ENCODE measurements at regions not wholly inside any gene's neighbourhood (a gene's known extent, or its start where the extent isn't known, plus 50 kb on each side); places are given as distances from the start of the nearest gene placed in this dataset.

DNA sequence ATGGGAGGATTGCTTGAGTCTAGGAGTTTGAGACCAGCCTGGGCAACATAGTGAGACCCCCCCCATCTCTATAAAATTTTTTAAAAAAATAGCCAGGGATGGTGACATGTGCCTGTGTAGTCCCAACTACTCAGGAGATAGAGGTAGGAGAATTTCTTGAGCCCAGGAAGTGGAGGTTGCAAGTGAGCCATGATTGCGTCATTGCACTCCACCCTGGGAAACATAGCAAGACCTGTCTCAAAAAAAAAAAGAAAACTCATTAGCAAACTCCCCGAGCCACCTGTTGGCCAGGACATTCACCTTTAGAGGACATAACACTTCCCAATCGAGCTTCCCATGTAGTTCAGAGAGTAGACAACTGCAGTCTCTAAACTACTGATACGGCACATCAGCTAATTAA, 274.2 kb downstream of the ABCC12 start:
- no peaks in the 10 kb centered on the region for H3K36me3 ChIP-seq (ENCODE audit: insufficient read depth, low read length)
- H3K9ac ChIP-seq (ENCODE audit: low read depth, low read length, poor library complexity, severe bottlenecking): no peak overlapping the region
- H3K4me2 ChIP-seq (ENCODE audit: low read depth, low read length, poor library complexity, severe bottlenecking): no peak overlapping the region
- H3K4me1 ChIP-seq (ENCODE audit: insufficient read depth, low read length, poor library complexity, severe bottlenecking): no peaks in the 10 kb centered on the region
- H2AFZ ChIP-seq (ENCODE audit: low read length): no peak overlapping the region
- no peaks in the 10 kb centered on the region for H3K79me2 ChIP-seq (ENCODE audit: insufficient read depth, low read length)
- H3K4me3 ChIP-seq (ENCODE audit: low read length, poor library complexity, severe bottlenecking): no peak overlapping the region
- H3K9me2 ChIP-seq (replicated peaks; ENCODE audit: low read depth, low read length): no peaks in the 10 kb centered on the region
- H3K27me3 ChIP-seq (ENCODE audit: insufficient read depth, low read length, poor library complexity, severe bottlenecking): no peaks in the 10 kb centered on the region
- TF ChIP-seq EZH2phosphoT487 (IDR thresholded peaks at IDR 0.05; ENCODE audit: borderline replicate concordance): no peak
- TF ChIP-seq, protein P1, sequence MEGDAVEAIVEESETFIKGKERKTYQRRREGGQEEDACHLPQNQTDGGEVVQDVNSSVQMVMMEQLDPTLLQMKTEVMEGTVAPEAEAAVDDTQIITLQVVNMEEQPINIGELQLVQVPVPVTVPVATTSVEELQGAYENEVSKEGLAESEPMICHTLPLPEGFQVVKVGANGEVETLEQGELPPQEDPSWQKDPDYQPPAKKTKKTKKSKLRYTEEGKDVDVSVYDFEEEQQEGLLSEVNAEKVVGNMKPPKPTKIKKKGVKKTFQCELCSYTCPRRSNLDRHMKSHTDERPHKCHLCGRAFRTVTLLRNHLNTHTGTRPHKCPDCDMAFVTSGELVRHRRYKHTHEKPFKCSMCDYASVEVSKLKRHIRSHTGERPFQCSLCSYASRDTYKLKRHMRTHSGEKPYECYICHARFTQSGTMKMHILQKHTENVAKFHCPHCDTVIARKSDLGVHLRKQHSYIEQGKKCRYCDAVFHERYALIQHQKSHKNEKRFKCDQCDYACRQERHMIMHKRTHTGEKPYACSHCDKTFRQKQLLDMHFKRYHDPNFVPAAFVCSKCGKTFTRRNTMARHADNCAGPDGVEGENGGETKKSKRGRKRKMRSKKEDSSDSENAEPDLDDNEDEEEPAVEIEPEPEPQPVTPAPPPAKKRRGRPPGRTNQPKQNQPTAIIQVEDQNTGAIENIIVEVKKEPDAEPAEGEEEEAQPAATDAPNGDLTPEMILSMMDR (conservative IDR thresholded peaks at IDR 0.05; ENCODE audit: low read length): no peak
- no peaks in the 10 kb centered on the region for H3K9me3 ChIP-seq (ENCODE audit: insufficient read depth, low read depth, low read length)
- no peaks in the 10 kb centered on the region for H4K20me1 ChIP-seq (ENCODE audit: insufficient read depth, low read length, poor library complexity, severe bottlenecking)
- H3F3A ChIP-seq (ENCODE audit: low read depth): no peaks in the 10 kb centered on the region

- TF ChIP-seq, protein P1 (conservative IDR thresholded peaks at IDR 0.05; ENCODE audit: low read length): no peak
- no peak for TF ChIP-seq EZH2phosphoT487 (IDR thresholded peaks at IDR 0.05; ENCODE audit: borderline replicate concordance)
- H3K9ac ChIP-seq (ENCODE audit: low read depth, low read length, poor library complexity, severe bottlenecking): no peak overlapping the region
- H3K4me1 ChIP-seq (ENCODE audit: insufficient read depth, low read length, poor library complexity, severe bottlenecking): no peaks in the 10 kb centered on the region
- H3K27me3 ChIP-seq (ENCODE audit: insufficient read depth, low read length, poor library complexity, severe bottlenecking): no peaks in the 10 kb centered on the region
- H3K4me2 ChIP-seq (ENCODE audit: low read depth, low read length, poor library complexity, severe bottlenecking): no peak overlapping the region
- no peaks in the 10 kb centered on the region for H3K9me2 ChIP-seq (replicated peaks; ENCODE audit: low read depth, low read length)
- no peaks in the 10 kb centered on the region for H3K79me2 ChIP-seq (ENCODE audit: insufficient read depth, low read length)
- no peaks in the 10 kb centered on the region for H3K36me3 ChIP-seq (ENCODE audit: insufficient read depth, low read length)
- H3F3A ChIP-seq (ENCODE audit: low read depth): no peaks in the 10 kb centered on the region
- H3K9me3 ChIP-seq (ENCODE audit: insufficient read depth, low read depth, low read length): no peaks in the 10 kb centered on the region
- H2AFZ ChIP-seq (ENCODE audit: low read length): no peak overlapping the region
- H3K4me3 ChIP-seq (ENCODE audit: low read length, poor library complexity, severe bottlenecking): no peak overlapping the region
- H4K20me1 ChIP-seq (ENCODE audit: insufficient read depth, low read length, poor library complexity, severe bottlenecking): no peaks in the 10 kb centered on the region
These were observed 275.1 kb downstream of the ABCC12 start for GRCh38 chr16:47880653-47881052.

- H3K9me2 ChIP-seq (replicated peaks; ENCODE audit: low read depth, low read length): no peaks in the 10 kb centered on the region
- no peak for TF ChIP-seq EZH2phosphoT487 (IDR thresholded peaks at IDR 0.05; ENCODE audit: borderline replicate concordance)
- TF ChIP-seq, protein P1 (conservative IDR thresholded peaks at IDR 0.05; ENCODE audit: low read length): no peak
- no peak overlapping the region for H3K4me3 ChIP-seq (ENCODE audit: low read length, poor library complexity, severe bottlenecking)
- no peaks in the 10 kb centered on the region for H3K9me3 ChIP-seq (ENCODE audit: insufficient read depth, low read depth, low read length)
- no peak overlapping the region for H3K9ac ChIP-seq (ENCODE audit: low read depth, low read length, poor library complexity, severe bottlenecking)
- no peak overlapping the region for H3K4me2 ChIP-seq (ENCODE audit: low read depth, low read length, poor library complexity, severe bottlenecking)
- H3K4me1 ChIP-seq (ENCODE audit: insufficient read depth, low read length, poor library complexity, severe bottlenecking): no peaks in the 10 kb centered on the region
- no peak overlapping the region for H2AFZ ChIP-seq (ENCODE audit: low read length)
- no peaks in the 10 kb centered on the region for H3K79me2 ChIP-seq (ENCODE audit: insufficient read depth, low read length)
- no peaks in the 10 kb centered on the region for H3K27me3 ChIP-seq (ENCODE audit: insufficient read depth, low read length, poor library complexity, severe bottlenecking)
- no peaks in the 10 kb centered on the region for H3F3A ChIP-seq (ENCODE audit: low read depth)
- H3K36me3 ChIP-seq (ENCODE audit: insufficient read depth, low read length): no peaks in the 10 kb centered on the region
- H4K20me1 ChIP-seq (ENCODE audit: insufficient read depth, low read length, poor library complexity, severe bottlenecking): no peaks in the 10 kb centered on the region
These were observed 278.6 kb downstream of the ABCC12 start for GRCh38 chr16:47877166-47877565.

All from Loucy (cell line).